ENCODE measurements at regions not wholly inside any gene's neighbourhood (a gene's known extent, or its start where the extent isn't known, plus 50 kb on each side); places are given as distances from the start of the nearest gene placed in this dataset.

GRCh38 chr3:5732081-5732480, 544.6 kb downstream of the EDEM1 start:
- TF ChIP-seq CTCF (IDR thresholded peaks at IDR 0.05) = no peak
- no peak for TF ChIP-seq POLR2A (IDR thresholded peaks at IDR 0.05)
- TF ChIP-seq POLR2AphosphoS5 (IDR thresholded peaks at IDR 0.05) = no peak

Measured in prostate gland (tissue), 2 donors.